ENCODE measurements at regions not wholly inside any gene's neighbourhood (a gene's known extent, or its start where the extent isn't known, plus 50 kb on each side); places are given as distances from the start of the nearest gene placed in this dataset. TPM values are rescaled to one million over a fixed set of nuclear protein-coding genes. Genes with fewer than 3 reads are reported as not detected.

GRCh38 chr9:19870988-19871387 is 82.2 kb upstream of the SLC24A2 start:
- ATAC-seq (ENCODE audit: low FRiP score): no peak
- DNase-seq (ENCODE audit: low spot score): no peak
- TF ChIP-seq CTCF (IDR thresholded peaks at IDR 0.05): no peak

GRCh38 chr9:19840953-19841352 is 52.1 kb upstream of the SLC24A2 start:
- TF ChIP-seq CTCF (IDR thresholded peaks at IDR 0.05): no peak
- no peak for ATAC-seq (ENCODE audit: low FRiP score)

More at GRCh38 chr9:19840953-19841352, 52.1 kb upstream of the SLC24A2 start:
- no peak for DNase-seq (ENCODE audit: low spot score)

Small RNAs in the stretch of these regions (small RNA-seq; reads per million reads assigned to genes)
- not detected for gene AL158077.1
